ENCODE measurements at regions not wholly inside any gene's neighbourhood (a gene's known extent, or its start where the extent isn't known, plus 50 kb on each side); places are given as distances from the start of the nearest gene placed in this dataset.
"Not testable (repeated sequence)": the region's sequence is repeated elsewhere in the genome, so short reads cannot be mapped to it uniquely, and the experiment has no call there.

GRCh38 chr6:155635416-155635815 is 179.8 kb upstream of the NOX3 start:
- no peak overlapping the region for H3K27ac ChIP-seq
- H3K4me3 ChIP-seq = no peak overlapping the region
- intact Hi-C loops (cut with DNase I) = no loop called here
- no peaks in the 10 kb centered on the region for H3K27me3 ChIP-seq
- no peaks in the 10 kb centered on the region for H3K4me1 ChIP-seq (ENCODE audit: insufficient read depth)
- H3K36me3 ChIP-seq = no peaks in the 10 kb centered on the region
- DNase-seq = no peak
- TF ChIP-seq CTCF (IDR thresholded peaks at IDR 0.05) (no peak), EP300 (IDR thresholded peaks at IDR 0.05) (no peak), POLR2A (IDR thresholded peaks at IDR 0.05) (no peak)
- no peaks in the 10 kb centered on the region for H3K9me3 ChIP-seq
- WGBS, 3 donors = 81 to 86% (median 83%) methylated on average over 3 of the region's 3 CpGs

- Histone ChIP-seq H3K4me1 (ENCODE audit: insufficient read depth) (no peaks in the 10 kb centered on the region), H3K9me3 (no peaks in the 10 kb centered on the region), H3K4me3 (no peak overlapping the region), H3K36me3 (no peaks in the 10 kb centered on the region), H3K27ac (no peak overlapping the region), H3K27me3 (no peaks in the 10 kb centered on the region)
- no peak for DNase-seq
- 45 to 59% (median 52%) methylated on average over 2 of the region's 2 CpGs for WGBS, 3 donors
- intact Hi-C loops (cut with DNase I) = no loop called here
- TF ChIP-seq POLR2A (IDR thresholded peaks at IDR 0.05) = no peak
- TF ChIP-seq EP300 (IDR thresholded peaks at IDR 0.05) = no peak
- no peak for TF ChIP-seq CTCF (IDR thresholded peaks at IDR 0.05)
These were observed 174.4 kb upstream of the NOX3 start for GRCh38 chr6:155630085-155630484.

- TF ChIP-seq EP300 (IDR thresholded peaks at IDR 0.05) (no peak), CTCF (IDR thresholded peaks at IDR 0.05) (no peak), POLR2A (IDR thresholded peaks at IDR 0.05) (no peak)
- WGBS, 3 donors = 62 to 80% (median 70%) methylated on average over 6 of the region's 6 CpGs
- Histone ChIP-seq H3K36me3 (no peaks in the 10 kb centered on the region), H3K9me3 (no peaks in the 10 kb centered on the region), H3K27me3 (no peaks in the 10 kb centered on the region), H3K4me1 (ENCODE audit: insufficient read depth) (no peaks in the 10 kb centered on the region), H3K4me3 (no peak overlapping the region), H3K27ac (no peak overlapping the region)
- no peak for DNase-seq
- intact Hi-C loops (cut with DNase I) = no loop called here
These were observed 174.0 kb upstream of the NOX3 start for GRCh38 chr6:155629652-155630051.

GRCh38 chr6:155628306-155628705 is 172.7 kb upstream of the NOX3 start:
- Histone ChIP-seq H3K4me3 (no peak overlapping the region), H3K36me3 (no peaks in the 10 kb centered on the region), H3K27ac (no peak overlapping the region), H3K27me3 (no peaks in the 10 kb centered on the region), H3K9me3 (no peaks in the 10 kb centered on the region), H3K4me1 (ENCODE audit: insufficient read depth) (no peaks in the 10 kb centered on the region)
- no peak for DNase-seq
- intact Hi-C loops (cut with DNase I) = no loop called here
- TF ChIP-seq POLR2A (IDR thresholded peaks at IDR 0.05) (no peak), EP300 (IDR thresholded peaks at IDR 0.05) (no peak), CTCF (IDR thresholded peaks at IDR 0.05) (no peak)
- 76 to 82% (median 80%) methylated on average over 7 of the region's 7 CpGs for WGBS, 3 donors

- H3K36me3 ChIP-seq; H3K27me3 ChIP-seq; H3K27ac ChIP-seq; DNase-seq; H3K4me3 ChIP-seq; H3K4me1 ChIP-seq (ENCODE audit: insufficient read depth); intact Hi-C loops (cut with DNase I); H3K9me3 ChIP-seq: not testable (repeated sequence)
- WGBS, 3 donors = 69 to 81% (median 80%) methylated on average over 4 of the region's 4 CpGs
These were observed 172.1 kb upstream of the NOX3 start for GRCh38 chr6:155627722-155628212.
